HEK293 (cell line): ENCODE measurements at regions not wholly inside any gene's neighbourhood (a gene's known extent, or its start where the extent isn't known, plus 50 kb on each side); places are given as distances from the start of the nearest gene placed in this dataset.

Experiments used
- CTCF ChIA-PET: fragments of 350-600 bp; formaldehyde crosslinking; extraction: SDS; loops from one replicate; lab custom pipeline; 2021; ENCODE audit warnings: antibody characterized with exemption; lab: Yijun Ruan, JAX
- POLR2A ChIA-PET: fragments of 300-600 bp; formaldehyde crosslinking; extraction: SDS; loops from one replicate; lab custom pipeline; 2020; ENCODE audit warnings: antibody characterized with exemption, inconsistent platforms; lab: Yijun Ruan, JAX
- H3K27ac ChIP-seq: fragments of 200-500 bp; sonication (Bioruptor generic); 2 replicates; pipeline ENCODE4 v1.5.1; 2014; ENCODE audit warnings: low read depth, low read length, control low read depth, inconsistent platforms; ENCODE audit errors: extremely low read depth
- H3K36me3 ChIP-seq, 2 experiments: fragments of 200-500 bp in 1 of 2; sonication (Bioruptor generic) in 1 of 2; 1 replicate in 1 of 2; 2 replicates in 1 of 2; pipeline ENCODE4 v1.5.1; 2014 to 2017; ENCODE audit warnings: inconsistent platforms in 2 of 2, low read length in 2 of 2; ENCODE audit not compliant: control insufficient read depth in 2 of 2, insufficient read depth in 1 of 2
- H3K4me1 ChIP-seq: fragments of 200-500 bp; sonication (Bioruptor generic); 2 replicates; pipeline ENCODE4 v1.5.1; 2014; ENCODE audit warnings: mild to moderate bottlenecking, low read length, inconsistent platforms; ENCODE audit not compliant: control insufficient read depth, insufficient read depth
- H3K4me3 ChIP-seq: 2 replicates; pipeline ENCODE4 v1.5.1; 2011; ENCODE audit warnings: low read depth, mild to moderate bottlenecking, control low read depth, low read length, moderate library complexity
- H3K9me3 ChIP-seq: fragments of 200-500 bp; sonication (Bioruptor generic); 2 replicates; pipeline ENCODE4 v1.5.1; 2014; ENCODE audit warnings: low read depth, low read length, inconsistent platforms; ENCODE audit not compliant: control insufficient read depth, insufficient read depth
- ELK4 ChIP-seq: IDR thresholded peaks from 2 replicates; pipeline ENCODE4 v1.6.1; 2011; ENCODE audit warnings: mild to moderate bottlenecking, low read depth, low read length, borderline replicate concordance
- MYNN ChIP-seq: fragments of 450-650 bp; formaldehyde crosslinking; IDR thresholded peaks from 2 replicates; pipeline ENCODE4 v1.5.1; 2016; ENCODE audit warnings: missing biosample characterization, missing genetic modification characterization, borderline replicate concordance
- YY1 ChIP-seq: fragments of 450-650 bp; formaldehyde crosslinking; IDR thresholded peaks from 2 replicates; pipeline ENCODE4 v1.5.1; 2018; ENCODE audit warnings: missing biosample characterization, missing genetic modification characterization
- ZFHX2 ChIP-seq: fragments of 450-650 bp; formaldehyde crosslinking; conservative IDR thresholded peaks from 2 replicates; pipeline ENCODE4 v1.5.1; 2016; ENCODE audit warnings: missing biosample characterization, missing genetic modification characterization
- ZNF280C ChIP-seq: fragments of 450-650 bp; formaldehyde crosslinking; IDR thresholded peaks from 2 replicates; pipeline ENCODE4 v1.5.1; 2016; ENCODE audit warnings: missing biosample characterization, missing genetic modification characterization
- ZNF280D ChIP-seq: fragments of 450-650 bp; formaldehyde crosslinking; IDR thresholded peaks from 2 replicates; pipeline ENCODE4 v1.5.1; 2016; ENCODE audit warnings: missing biosample characterization, missing genetic modification characterization
- ZNF341 ChIP-seq: fragments of 450-650 bp; formaldehyde crosslinking; IDR thresholded peaks from 2 replicates; pipeline ENCODE4; 2016; ENCODE audit warnings: low read depth, missing biosample characterization, missing genetic modification characterization
- ZNF354C ChIP-seq: fragments of 450-650 bp; formaldehyde crosslinking; IDR thresholded peaks from 2 replicates; pipeline ENCODE4 v1.5.1; 2016; ENCODE audit warnings: missing biosample characterization, missing genetic modification characterization, low read depth, borderline replicate concordance
- ZNF366 ChIP-seq: fragments of 450-650 bp; formaldehyde crosslinking; conservative IDR thresholded peaks from 2 replicates; pipeline ENCODE4 v1.5.1; 2016; ENCODE audit warnings: missing biosample characterization, missing genetic modification characterization
- ZNF521 ChIP-seq: fragments of 450-650 bp; formaldehyde crosslinking; IDR thresholded peaks from 2 replicates; pipeline ENCODE4 v1.5.1; 2017; ENCODE audit warnings: missing biosample characterization, mild to moderate bottlenecking, missing genetic modification characterization
- ZNF580 ChIP-seq: fragments of 450-650 bp; formaldehyde crosslinking; IDR thresholded peaks from 2 replicates; pipeline ENCODE4 v1.5.1; 2016; ENCODE audit warnings: missing biosample characterization, missing genetic modification characterization
- ZNF639 ChIP-seq: fragments of 450-650 bp; formaldehyde crosslinking; IDR thresholded peaks from 2 replicates; pipeline ENCODE4 v1.5.1; 2016; ENCODE audit warnings: missing biosample characterization, missing genetic modification characterization
- ZNF747 ChIP-seq: fragments of 450-650 bp; formaldehyde crosslinking; IDR thresholded peaks from 2 replicates; pipeline ENCODE4 v1.5.1; 2016; ENCODE audit warnings: missing biosample characterization, missing genetic modification characterization
- ZSCAN30 ChIP-seq: fragments of 450-650 bp; IDR thresholded peaks from 2 replicates; pipeline ENCODE4 v1.5.1; 2018; ENCODE audit warnings: missing biosample characterization, mild to moderate bottlenecking, missing genetic modification characterization, moderate library complexity
- ZSCAN5A ChIP-seq: fragments of 450-650 bp; formaldehyde crosslinking; IDR thresholded peaks from 2 replicates; pipeline ENCODE4 v1.5.1; 2016; ENCODE audit warnings: missing biosample characterization, missing genetic modification characterization
- TF ChIP-seq, protein P1 (sequence below): fragments of 450-650 bp; formaldehyde crosslinking; IDR thresholded peaks from 2 replicates; pipeline ENCODE4 v1.5.1; 2016; ENCODE audit warnings: missing biosample characterization, missing genetic modification characterization

GRCh38 chr3:43181202-43181821 is 75.4 kb upstream of the POMGNT2 start (continued):
- TF ChIP-seq ZNF280D (tag by site-specific recombination) (no peak), ZSCAN5A (tag by site-specific recombination) (no peak)

- Histone ChIP-seq H3K4me3 (no peak overlapping the region), H3K36me3 (no peaks in the 10 kb centered on the region), H3K27ac (no peak overlapping the region), H3K4me1 (no peaks in the 10 kb centered on the region), H3K9me3 (no peaks in the 10 kb centered on the region)
- POLR2A ChIA-PET = no interaction called here
- TF ChIP-seq ZNF521 (tag by site-specific recombination) = no peak
- TF ChIP-seq, protein P1, sequence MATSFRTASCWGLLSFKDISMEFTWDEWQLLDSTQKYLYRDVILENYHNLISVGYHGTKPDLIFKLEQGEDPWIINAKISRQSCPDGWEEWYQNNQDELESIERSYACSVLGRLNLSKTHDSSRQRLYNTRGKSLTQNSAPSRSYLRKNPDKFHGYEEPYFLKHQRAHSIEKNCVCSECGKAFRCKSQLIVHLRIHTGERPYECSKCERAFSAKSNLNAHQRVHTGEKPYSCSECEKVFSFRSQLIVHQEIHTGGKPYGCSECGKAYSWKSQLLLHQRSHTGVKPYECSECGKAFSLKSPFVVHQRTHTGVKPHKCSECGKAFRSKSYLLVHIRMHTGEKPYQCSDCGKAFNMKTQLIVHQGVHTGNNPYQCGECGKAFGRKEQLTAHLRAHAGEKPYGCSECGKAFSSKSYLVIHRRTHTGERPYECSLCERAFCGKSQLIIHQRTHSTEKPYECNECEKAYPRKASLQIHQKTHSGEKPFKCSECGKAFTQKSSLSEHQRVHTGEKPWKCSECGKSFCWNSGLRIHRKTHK = no peak
- TF ChIP-seq ZNF341 (tag by site-specific recombination) = no peak
- no peak for TF ChIP-seq ZSCAN30 (tag by site-specific recombination)
- TF ChIP-seq ZNF280C (tag by site-specific recombination) = no peak
- TF ChIP-seq ELK4 = no peak
- TF ChIP-seq ZNF366 (tag by site-specific recombination) = no peak
- no peak for TF ChIP-seq ZFHX2 (tag by site-specific recombination)
- no peak for TF ChIP-seq MYNN (tag by site-specific recombination)
- TF ChIP-seq ZNF639 = no peak
- no peak for TF ChIP-seq ZNF747 (tag by site-specific recombination)
- no peak for TF ChIP-seq ZNF354C (tag by site-specific recombination)
- TF ChIP-seq ZNF580 = no peak
- no peak for TF ChIP-seq YY1
- CTCF ChIA-PET = interaction anchor here (1.2 kb wide), 1 partner anchor 220 kb away, joined by 4 read pairs; no protein-coding TSS in a partner anchor
Observed at GRCh38 chr3:43180694-43181093, 74.8 kb upstream of the POMGNT2 start.
